ENCODE measurements at regions not wholly inside any gene's neighbourhood (a gene's known extent, or its start where the extent isn't known, plus 50 kb on each side); places are given as distances from the start of the nearest gene placed in this dataset.

GRCh38 chr17:21540502-21540901, 151.8 kb upstream of the KCNJ18 start:
- Histone ChIP-seq H3K9me3 (replicated peaks) (peaks cover 29% of the 10 kb centered on the region), H3K36me3 (peaks cover 30% of the 10 kb centered on the region), H3K4me3 (no peak overlapping the region), H3K4me1 (no peaks in the 10 kb centered on the region), H3K27ac (replicated peaks) (no peak overlapping the region), H3K27me3 (ENCODE audit: low read depth) (no peaks in the 10 kb centered on the region)
- intact Hi-C loops (cut with micrococcal nuclease): no loop called here
- TF ChIP-seq CTCF (IDR thresholded peaks at IDR 0.05; ENCODE audit: borderline replicate concordance): no peak
- no peak for DNase-seq

- no peak for TF ChIP-seq CTCF (IDR thresholded peaks at IDR 0.05; ENCODE audit: borderline replicate concordance)
- Histone ChIP-seq H3K4me3 (no peak overlapping the region), H3K36me3 (peaks cover 36% of the 10 kb centered on the region), H3K27ac (replicated peaks) (no peak overlapping the region), H3K9me3 (replicated peaks) (peaks cover 25% of the 10 kb centered on the region), H3K27me3 (ENCODE audit: low read depth) (no peaks in the 10 kb centered on the region), H3K4me1 (no peaks in the 10 kb centered on the region)
- no peak for DNase-seq
- intact Hi-C loops (cut with micrococcal nuclease): no loop called here
Measured at GRCh38 chr17:21542070-21542469, 150.3 kb upstream of the KCNJ18 start.

- TF ChIP-seq CTCF (IDR thresholded peaks at IDR 0.05; ENCODE audit: borderline replicate concordance): no peak
- no peak for DNase-seq
- Histone ChIP-seq H3K4me3 (no peak overlapping the region), H3K4me1 (no peaks in the 10 kb centered on the region), H3K27ac (replicated peaks) (no peak overlapping the region), H3K9me3 (replicated peaks) (peaks cover 16% of the 10 kb centered on the region), H3K36me3 (peaks cover 34% of the 10 kb centered on the region), H3K27me3 (ENCODE audit: low read depth) (no peaks in the 10 kb centered on the region)
- intact Hi-C loops (cut with micrococcal nuclease): no loop called here
Measured at GRCh38 chr17:21542991-21543390, 149.3 kb upstream of the KCNJ18 start.

GRCh38 chr17:21545064-21545463, 147.3 kb upstream of the KCNJ18 start:
- DNase-seq: no peak
- TF ChIP-seq CTCF (IDR thresholded peaks at IDR 0.05; ENCODE audit: borderline replicate concordance): no peak
- no peak overlapping the region for H3K4me3 ChIP-seq
- no peaks in the 10 kb centered on the region for H3K9me3 ChIP-seq (replicated peaks)
- peaks cover 20% of the 10 kb centered on the region for H3K4me1 ChIP-seq
- H3K36me3 ChIP-seq: peaks cover 33% of the 10 kb centered on the region
- no peaks in the 10 kb centered on the region for H3K27me3 ChIP-seq (ENCODE audit: low read depth)
- H3K27ac ChIP-seq (replicated peaks): no peak overlapping the region
- intact Hi-C loops (cut with micrococcal nuclease): no loop called here

GRCh38 chr17:21548236-21548635, 144.1 kb upstream of the KCNJ18 start:
- Histone ChIP-seq H3K4me3 (no peak overlapping the region), H3K27ac (replicated peaks) (no peak overlapping the region), H3K9me3 (replicated peaks) (no peaks in the 10 kb centered on the region), H3K36me3 (peaks cover 22% of the 10 kb centered on the region), H3K4me1 (peaks cover 35% of the 10 kb centered on the region), H3K27me3 (ENCODE audit: low read depth) (no peaks in the 10 kb centered on the region)
- no peak for TF ChIP-seq CTCF (IDR thresholded peaks at IDR 0.05; ENCODE audit: borderline replicate concordance)
- intact Hi-C loops (cut with micrococcal nuclease): no loop called here
- no peak for DNase-seq
